Transverse colon (tissue), 4 donors: ENCODE measurements at regions not wholly inside any gene's neighbourhood (a gene's known extent, or its start where the extent isn't known, plus 50 kb on each side); places are given as distances from the start of the nearest gene placed in this dataset.
"Not testable (repeated sequence)": the region's sequence is repeated elsewhere in the genome, so short reads cannot be mapped to it uniquely, and the experiment has no call there.

Experiments used
- POLR2AphosphoS5 ChIP-seq, 3 donors: sonication (generic); formaldehyde crosslinking; IDR thresholded peaks; one replicate each; pipeline ENCODE4 v1.6.1; 2016; ENCODE audit warnings: antibody characterized with exemption in 3 of 3
- TF ChIP-seq, protein P1 (sequence below), 5 experiments: fragments of 200-600 bp in 3 of 5; fragments of 450-650 bp in 2 of 5; sonication (generic) in 3 of 5; IDR thresholded peaks; 1 replicate in 2 of 5; 2 replicates in 3 of 5; pipeline ENCODE4 v1.5.1; 2016 to 2017; ENCODE audit warnings: antibody characterized with exemption in 5 of 5, inconsistent platforms in 3 of 5, mild to moderate bottlenecking in 2 of 5, moderate library complexity in 1 of 5

DNA sequence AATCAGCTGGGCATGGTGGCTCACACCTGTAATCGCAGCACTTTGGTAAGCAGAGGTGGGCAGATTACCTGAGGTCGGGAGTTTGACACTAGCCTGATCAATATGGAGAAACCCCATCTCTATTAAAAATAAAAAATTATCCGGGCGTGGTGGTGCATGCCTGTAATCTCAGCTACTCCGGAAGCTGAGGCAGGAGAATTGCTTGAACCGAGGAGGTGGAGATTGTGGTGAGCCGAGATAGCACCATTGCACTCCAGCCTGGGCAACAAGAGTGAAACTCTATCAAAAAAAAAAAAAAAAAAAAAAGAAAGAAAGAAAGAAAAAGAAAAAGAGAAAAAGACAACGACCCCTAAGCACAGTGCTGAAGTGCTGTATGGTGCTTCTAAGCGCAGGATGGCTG is 280.6 kb upstream of the MAF start:
- TF ChIP-seq, protein P1, sequence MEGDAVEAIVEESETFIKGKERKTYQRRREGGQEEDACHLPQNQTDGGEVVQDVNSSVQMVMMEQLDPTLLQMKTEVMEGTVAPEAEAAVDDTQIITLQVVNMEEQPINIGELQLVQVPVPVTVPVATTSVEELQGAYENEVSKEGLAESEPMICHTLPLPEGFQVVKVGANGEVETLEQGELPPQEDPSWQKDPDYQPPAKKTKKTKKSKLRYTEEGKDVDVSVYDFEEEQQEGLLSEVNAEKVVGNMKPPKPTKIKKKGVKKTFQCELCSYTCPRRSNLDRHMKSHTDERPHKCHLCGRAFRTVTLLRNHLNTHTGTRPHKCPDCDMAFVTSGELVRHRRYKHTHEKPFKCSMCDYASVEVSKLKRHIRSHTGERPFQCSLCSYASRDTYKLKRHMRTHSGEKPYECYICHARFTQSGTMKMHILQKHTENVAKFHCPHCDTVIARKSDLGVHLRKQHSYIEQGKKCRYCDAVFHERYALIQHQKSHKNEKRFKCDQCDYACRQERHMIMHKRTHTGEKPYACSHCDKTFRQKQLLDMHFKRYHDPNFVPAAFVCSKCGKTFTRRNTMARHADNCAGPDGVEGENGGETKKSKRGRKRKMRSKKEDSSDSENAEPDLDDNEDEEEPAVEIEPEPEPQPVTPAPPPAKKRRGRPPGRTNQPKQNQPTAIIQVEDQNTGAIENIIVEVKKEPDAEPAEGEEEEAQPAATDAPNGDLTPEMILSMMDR (IDR thresholded peaks at IDR 0.05): not testable (repeated sequence)
- not testable (repeated sequence) for TF ChIP-seq POLR2AphosphoS5 (IDR thresholded peaks at IDR 0.05)
